DND-41 (cell line): ENCODE measurements at regions not wholly inside any gene's neighbourhood (a gene's known extent, or its start where the extent isn't known, plus 50 kb on each side); places are given as distances from the start of the nearest gene placed in this dataset.

Experiments
- ATAC-seq: fragments of 200-7000 bp; cut with Tn5 transposase; 3 replicates; pipeline ENCODE4 v1.9.1; 2021; ENCODE audit warnings: low read depth; ENCODE audit not compliant: insufficient read depth
- DNase-seq: peaks from one replicate; pipeline ENCODE4 v3.0.0-alpha.2; 2020
- H2AFZ ChIP-seq: 2 replicates; pipeline ENCODE4 v1.6.0; 2012; ENCODE audit warnings: low read depth, low read length
- H3K27ac ChIP-seq: 2 replicates; pipeline ENCODE4 v1.5.1; 2012; ENCODE audit warnings: low read length, inconsistent platforms
- H3K27me3 ChIP-seq: fragments of 200-600 bp; sonication (generic); 2 replicates; pipeline ENCODE4 v1.6.0; 2012; ENCODE audit warnings: low read length, mild to moderate bottlenecking, inconsistent platforms; ENCODE audit not compliant: insufficient read depth, poor library complexity
- H3K36me3 ChIP-seq: 2 replicates; pipeline ENCODE4 v1.5.1; 2012; ENCODE audit warnings: low read length, inconsistent platforms; ENCODE audit not compliant: insufficient read depth
- H3K4me1 ChIP-seq: 2 replicates; pipeline ENCODE4 v1.5.1; 2012; ENCODE audit warnings: mild to moderate bottlenecking, low read length; ENCODE audit not compliant: insufficient read depth
- H3K4me2 ChIP-seq: 2 replicates; pipeline ENCODE4 v1.6.0; 2012; ENCODE audit warnings: mild to moderate bottlenecking, moderate library complexity, low read length, inconsistent platforms; ENCODE audit not compliant: insufficient read depth
- H3K4me3 ChIP-seq, 2 experiments: fragments of 200-600 bp in 1 of 2; shearing (Covaris generic) in 1 of 2; 2 replicates each; pipeline ENCODE4 v1.5.1; 2012 to 2016; ENCODE audit warnings: inconsistent platforms in 2 of 2, low read length in 2 of 2, mild to moderate bottlenecking in 2 of 2, low read depth in 1 of 2, moderate library complexity in 1 of 2
- H3K79me2 ChIP-seq: 2 replicates; pipeline ENCODE4 v1.6.0; 2012; ENCODE audit warnings: low read length, inconsistent platforms; ENCODE audit not compliant: insufficient read depth
- H3K9ac ChIP-seq: 2 replicates; pipeline ENCODE4 v1.6.0; 2012; ENCODE audit warnings: low read depth, mild to moderate bottlenecking, inconsistent platforms, low read length, moderate library complexity
- H3K9me3 ChIP-seq: 2 replicates; pipeline ENCODE4 v1.5.1; 2012; ENCODE audit warnings: low read length, moderate library complexity, mild to moderate bottlenecking, inconsistent platforms; ENCODE audit not compliant: insufficient read depth, severe bottlenecking
- H4K20me1 ChIP-seq: 2 replicates; pipeline ENCODE4 v1.6.0; 2012; ENCODE audit warnings: low read length; ENCODE audit not compliant: insufficient read depth
- CTCF ChIP-seq: IDR thresholded peaks from 2 replicates; pipeline ENCODE4 v1.5.1; 2012; ENCODE audit warnings: borderline replicate concordance, low read length, moderate library complexity, mild to moderate bottlenecking; ENCODE audit not compliant: poor library complexity, severe bottlenecking; ENCODE audit errors: extremely low read depth
- EZH2 ChIP-seq: IDR thresholded peaks from 3 replicates; pipeline ENCODE4 v1.6.1; 2012; ENCODE audit warnings: borderline replicate concordance, low read depth, mild to moderate bottlenecking, moderate library complexity, low read length, inconsistent platforms; ENCODE audit not compliant: severe bottlenecking

GRCh38 chr6:85111481-85112011 is 338.3 kb upstream of the NT5E start:
- no peak for TF ChIP-seq CTCF
- no peak for TF ChIP-seq EZH2
- DNase-seq (no peak), ATAC-seq (no peak)
- Histone ChIP-seq H3K9ac (no peak overlapping the region), H3K4me1 (no peaks in the 10 kb centered on the region), H2AFZ (no peak overlapping the region), H3K27me3 (no peaks in the 10 kb centered on the region), H3K36me3 (no peaks in the 10 kb centered on the region), H3K79me2 (no peaks in the 10 kb centered on the region), H4K20me1 (no peaks in the 10 kb centered on the region), H3K27ac (no peak overlapping the region), H3K4me3 (no peak overlapping the region), H3K4me2 (no peak overlapping the region), H3K9me3 (no peaks in the 10 kb centered on the region)

GRCh38 chr6:85110943-85111342 is 338.9 kb upstream of the NT5E start:
- Histone ChIP-seq H2AFZ (no peak overlapping the region), H3K27ac (no peak overlapping the region), H3K36me3 (no peaks in the 10 kb centered on the region), H3K9me3 (no peaks in the 10 kb centered on the region), H3K79me2 (no peaks in the 10 kb centered on the region), H3K4me1 (no peaks in the 10 kb centered on the region), H4K20me1 (no peaks in the 10 kb centered on the region), H3K9ac (no peak overlapping the region), H3K4me3 (no peak overlapping the region), H3K27me3 (no peaks in the 10 kb centered on the region), H3K4me2 (no peak overlapping the region)
- no peak for TF ChIP-seq EZH2
- no peak for TF ChIP-seq CTCF
- ATAC-seq, result no peak
- no peak for DNase-seq

GRCh38 chr6:85107701-85108100 is 342.2 kb upstream of the NT5E start:
- H4K20me1 ChIP-seq, result no peaks in the 10 kb centered on the region
- no peak overlapping the region for H3K27ac ChIP-seq
- DNase-seq (no peak), ATAC-seq (no peak)
- no peak overlapping the region for H3K9ac ChIP-seq
- H3K4me3 ChIP-seq, result no peak overlapping the region
- H3K79me2 ChIP-seq, result no peaks in the 10 kb centered on the region
- no peaks in the 10 kb centered on the region for H3K9me3 ChIP-seq
- no peak overlapping the region for H3K4me2 ChIP-seq
- H3K36me3 ChIP-seq, result no peaks in the 10 kb centered on the region
- no peaks in the 10 kb centered on the region for H3K4me1 ChIP-seq
- TF ChIP-seq CTCF (no peak), EZH2 (no peak)
- no peak overlapping the region for H2AFZ ChIP-seq
- H3K27me3 ChIP-seq, result no peaks in the 10 kb centered on the region

- Histone ChIP-seq H3K4me3 (no peak overlapping the region), H4K20me1 (no peaks in the 10 kb centered on the region), H3K9ac (no peak overlapping the region), H3K79me2 (no peaks in the 10 kb centered on the region), H3K27ac (no peak overlapping the region), H3K9me3 (no peaks in the 10 kb centered on the region), H3K27me3 (no peaks in the 10 kb centered on the region), H3K4me2 (no peak overlapping the region), H3K4me1 (no peaks in the 10 kb centered on the region), H2AFZ (no peak overlapping the region), H3K36me3 (no peaks in the 10 kb centered on the region)
- TF ChIP-seq CTCF (no peak), EZH2 (no peak)
- ATAC-seq (no peak), DNase-seq (no peak)
These were observed 332.6 kb upstream of the TBX18 start for GRCh38 chr6:85096976-85097375.
